ENCODE measurements at regions not wholly inside any gene's neighbourhood (a gene's known extent, or its start where the extent isn't known, plus 50 kb on each side); places are given as distances from the start of the nearest gene placed in this dataset.

DNA sequence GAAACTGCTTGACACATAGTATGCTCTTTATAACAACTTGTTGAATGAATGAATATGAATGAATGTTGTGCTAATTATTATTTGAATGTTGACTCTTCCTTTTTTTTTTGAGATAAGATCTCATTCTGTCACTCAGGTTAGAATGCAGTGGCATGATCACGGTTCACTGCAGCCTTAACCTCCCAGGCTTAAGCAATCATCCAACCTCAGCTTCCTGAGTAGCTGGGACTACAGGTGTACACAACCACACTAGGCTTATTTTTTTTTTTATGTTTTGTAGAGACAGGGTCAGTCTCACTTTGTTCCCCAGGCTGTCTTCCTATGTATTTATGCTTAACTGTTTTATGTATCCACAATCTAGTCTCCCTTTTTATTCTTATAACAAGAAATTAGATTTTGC, 114.7 kb upstream of the WDFY3 start:
- H3K27ac ChIP-seq = no peak overlapping the region
- 30 to 39% methylated on average over 1 of the region's 1 CpG for WGBS, 2 donors
- DNase-seq (no peak), ATAC-seq (no peak)
- H3K27me3 ChIP-seq = no peaks in the 10 kb centered on the region
- intact Hi-C loops (cut with DNase I) = loop anchor here (10.0 kb wide), 1 partner anchor 284 kb away; no protein-coding TSS in a partner anchor
- no peaks in the 10 kb centered on the region for H3K4me1 ChIP-seq
- no peaks in the 10 kb centered on the region for H3K9me3 ChIP-seq
- TF ChIP-seq POLR2A (IDR thresholded peaks at IDR 0.05) = no peak
- TF ChIP-seq, protein P1, sequence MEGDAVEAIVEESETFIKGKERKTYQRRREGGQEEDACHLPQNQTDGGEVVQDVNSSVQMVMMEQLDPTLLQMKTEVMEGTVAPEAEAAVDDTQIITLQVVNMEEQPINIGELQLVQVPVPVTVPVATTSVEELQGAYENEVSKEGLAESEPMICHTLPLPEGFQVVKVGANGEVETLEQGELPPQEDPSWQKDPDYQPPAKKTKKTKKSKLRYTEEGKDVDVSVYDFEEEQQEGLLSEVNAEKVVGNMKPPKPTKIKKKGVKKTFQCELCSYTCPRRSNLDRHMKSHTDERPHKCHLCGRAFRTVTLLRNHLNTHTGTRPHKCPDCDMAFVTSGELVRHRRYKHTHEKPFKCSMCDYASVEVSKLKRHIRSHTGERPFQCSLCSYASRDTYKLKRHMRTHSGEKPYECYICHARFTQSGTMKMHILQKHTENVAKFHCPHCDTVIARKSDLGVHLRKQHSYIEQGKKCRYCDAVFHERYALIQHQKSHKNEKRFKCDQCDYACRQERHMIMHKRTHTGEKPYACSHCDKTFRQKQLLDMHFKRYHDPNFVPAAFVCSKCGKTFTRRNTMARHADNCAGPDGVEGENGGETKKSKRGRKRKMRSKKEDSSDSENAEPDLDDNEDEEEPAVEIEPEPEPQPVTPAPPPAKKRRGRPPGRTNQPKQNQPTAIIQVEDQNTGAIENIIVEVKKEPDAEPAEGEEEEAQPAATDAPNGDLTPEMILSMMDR (IDR thresholded peaks at IDR 0.05) = no peak
- H3K36me3 ChIP-seq (replicated peaks in 1 of 2; ENCODE audit: insufficient read depth in 1 of 2, low read depth in 2 of 2) = no peaks in the 10 kb centered on the region
- no peak overlapping the region for H3K4me3 ChIP-seq

DNA sequence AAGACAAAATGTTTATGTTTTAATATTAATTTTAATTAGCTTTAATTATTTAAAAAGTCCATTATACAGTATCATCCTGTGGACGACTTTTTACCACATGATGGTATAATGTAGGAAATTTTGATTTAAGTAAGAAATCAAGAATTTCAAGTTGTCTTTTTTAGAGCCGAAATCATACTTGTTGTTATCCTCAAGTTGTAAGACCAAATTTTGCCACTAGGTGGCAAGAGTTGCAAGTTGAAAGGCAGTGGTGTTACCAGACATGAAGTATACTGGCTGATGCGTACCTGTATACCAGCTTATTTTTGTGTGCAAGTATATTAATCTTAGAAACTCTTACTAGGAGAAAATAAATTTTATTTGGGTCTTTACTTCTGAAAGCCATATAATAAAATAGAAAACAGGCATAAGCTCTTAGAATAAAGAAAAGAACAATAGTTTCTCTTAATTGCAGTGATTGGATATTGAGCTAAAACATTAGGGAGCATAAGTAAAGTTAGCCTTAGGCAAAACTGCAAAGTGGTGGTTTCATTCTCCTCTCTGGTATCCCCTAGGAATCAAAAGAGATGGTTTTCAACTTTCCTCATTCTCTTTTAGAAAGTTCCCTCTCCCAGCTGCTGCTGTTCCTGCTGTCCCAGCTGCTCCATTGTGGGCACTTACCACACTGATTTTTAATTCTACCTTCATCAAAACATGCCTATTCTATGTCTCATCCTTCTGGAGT, 118.0 kb upstream of the WDFY3 start:
- H3K27ac ChIP-seq = no peak overlapping the region
- TF ChIP-seq, protein P1 (IDR thresholded peaks at IDR 0.05) = peak; percentile 7 to 79 (median 74)
- no peak for TF ChIP-seq POLR2A (IDR thresholded peaks at IDR 0.05)
- DNase-seq = peak; percentile 26 to 63 (median 44)
- no peak overlapping the region for H3K4me3 ChIP-seq
- 6% methylated on average over 3 of the region's 3 CpGs for WGBS, 2 donors
- no peaks in the 10 kb centered on the region for H3K36me3 ChIP-seq (replicated peaks in 1 of 2; ENCODE audit: insufficient read depth in 1 of 2, low read depth in 2 of 2)
- no peaks in the 10 kb centered on the region for H3K27me3 ChIP-seq
- intact Hi-C loops (cut with DNase I) = loop anchor here (10.0 kb wide), 1 partner anchor 280 kb away; no protein-coding TSS in a partner anchor
- H3K9me3 ChIP-seq = peaks cover 0 to 6% (median 0%) of the 10 kb centered on the region in 3 donors
- H3K4me1 ChIP-seq = no peaks in the 10 kb centered on the region
- peak; percentile 52 for ATAC-seq

DNA sequence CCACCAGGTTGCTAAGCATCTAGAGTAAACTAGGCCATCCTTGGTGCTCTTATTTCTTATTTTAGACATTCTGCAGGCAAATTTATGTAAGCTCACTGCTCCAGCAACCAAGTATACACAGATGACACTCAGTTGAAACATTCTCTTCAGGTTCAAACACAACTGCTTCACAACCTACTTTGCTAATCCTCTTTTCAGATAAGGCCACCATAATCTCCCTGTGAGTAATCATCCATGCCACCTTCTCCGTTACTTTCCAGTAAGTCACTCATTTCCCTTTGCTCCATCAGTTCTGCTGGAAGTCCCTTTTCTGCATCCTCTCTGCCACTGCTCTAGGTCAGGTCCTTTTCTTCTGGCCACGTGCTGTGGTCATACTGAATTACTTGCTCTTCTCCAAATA, 120.2 kb upstream of the WDFY3 start:
- Histone ChIP-seq H3K9me3 (peaks cover 0 to 6% (median 0%) of the 10 kb centered on the region in 3 donors), H3K4me1 (no peaks in the 10 kb centered on the region), H3K27me3 (no peaks in the 10 kb centered on the region), H3K27ac (no peak overlapping the region), H3K4me3 (no peak overlapping the region), H3K36me3 (replicated peaks in 1 of 2; ENCODE audit: insufficient read depth in 1 of 2, low read depth in 2 of 2) (no peaks in the 10 kb centered on the region)
- DNase-seq (no peak), ATAC-seq (no peak)
- no peak for TF ChIP-seq POLR2A (IDR thresholded peaks at IDR 0.05)
- TF ChIP-seq, protein P1 (IDR thresholded peaks at IDR 0.05) = no peak
- intact Hi-C loops (cut with DNase I) = loop anchor here (10.0 kb wide), 1 partner anchor 278 kb away; no protein-coding TSS in a partner anchor
- 73 to 76% methylated on average over 2 of the region's 2 CpGs for WGBS, 2 donors

DNA sequence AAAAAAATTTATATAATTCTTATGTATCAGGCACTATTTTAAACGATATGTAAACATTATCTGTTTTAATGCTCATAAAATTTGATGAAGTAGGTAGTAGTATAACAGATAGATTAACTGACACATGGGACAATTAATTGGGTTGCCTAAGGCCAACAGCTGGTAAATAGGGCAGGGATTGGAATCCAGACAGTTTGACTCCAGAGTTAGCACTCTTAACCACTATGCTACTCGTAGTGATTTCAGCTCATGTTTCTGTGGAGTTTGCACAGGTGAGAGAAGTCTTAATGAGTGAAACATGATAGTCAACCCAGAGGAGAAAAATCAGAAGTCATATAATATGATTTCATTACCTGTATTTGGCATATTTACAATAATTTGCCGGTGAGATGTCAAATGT, 126.0 kb upstream of the WDFY3 start:
- Histone ChIP-seq H3K4me1 (no peaks in the 10 kb centered on the region), H3K36me3 (replicated peaks in 1 of 2; ENCODE audit: insufficient read depth in 1 of 2, low read depth in 2 of 2) (no peaks in the 10 kb centered on the region), H3K27ac (no peak overlapping the region), H3K9me3 (peaks cover 0 to 6% (median 0%) of the 10 kb centered on the region in 3 donors), H3K27me3 (no peaks in the 10 kb centered on the region), H3K4me3 (no peak overlapping the region)
- intact Hi-C loops (cut with DNase I) = no loop called here
- ATAC-seq = no peak
- TF ChIP-seq, protein P1 (IDR thresholded peaks at IDR 0.05) = no peak
- no peak for TF ChIP-seq POLR2A (IDR thresholded peaks at IDR 0.05)
- WGBS, 2 donors = 45 to 49% methylated on average over 3 of the region's 3 CpGs
- no peak for DNase-seq

DNA sequence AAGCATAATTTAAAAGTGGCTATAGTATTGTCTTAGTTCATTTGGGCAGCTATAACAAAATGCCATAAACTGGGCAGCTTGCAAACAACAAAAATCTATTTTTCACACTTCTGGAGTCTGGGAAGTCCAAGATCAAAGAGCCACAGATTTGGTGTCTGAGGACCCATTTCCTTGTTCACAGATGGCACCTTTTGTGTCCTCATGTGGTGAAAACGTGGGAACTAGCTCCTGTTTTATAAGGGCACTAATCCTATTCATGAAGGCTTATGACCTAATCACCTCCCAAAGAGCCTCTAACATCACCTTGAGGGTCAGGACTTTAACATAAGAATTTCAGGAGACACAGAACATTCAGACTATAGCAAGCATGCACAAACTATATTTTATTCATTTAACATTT, 126.5 kb upstream of the WDFY3 start:
- H3K4me3 ChIP-seq = no peak overlapping the region
- intact Hi-C loops (cut with DNase I) = no loop called here
- peaks cover 0 to 6% (median 0%) of the 10 kb centered on the region in 3 donors for H3K9me3 ChIP-seq
- H3K27ac ChIP-seq = no peak overlapping the region
- DNase-seq (no peak), ATAC-seq (no peak)
- 19 to 21% methylated on average over 1 of the region's 1 CpG for WGBS, 2 donors
- H3K36me3 ChIP-seq (replicated peaks in 1 of 2; ENCODE audit: insufficient read depth in 1 of 2, low read depth in 2 of 2) = no peaks in the 10 kb centered on the region
- TF ChIP-seq, protein P1 (IDR thresholded peaks at IDR 0.05) = no peak
- TF ChIP-seq POLR2A (IDR thresholded peaks at IDR 0.05) = no peak
- no peaks in the 10 kb centered on the region for H3K4me1 ChIP-seq
- H3K27me3 ChIP-seq = no peaks in the 10 kb centered on the region
